Activated T-cell treated with anti-CD3 and anti-CD28 coated beads, Interleukin-2, amount 50 U/mL, for 72 hours (primary cell): ENCODE measurements at regions not wholly inside any gene's neighbourhood (a gene's known extent, or its start where the extent isn't known, plus 50 kb on each side); places are given as distances from the start of the nearest gene placed in this dataset.

Experiments used
- ATAC-seq, 2 donors: fragments of 150-1000 bp; cut with Tn5 transposase; replicated peaks in 1 of 2; 2 replicates each; pipeline ENCODE4 v1.10.0; 2021; ENCODE audit warnings: moderate library complexity in 2 of 2, mild to moderate bottlenecking in 1 of 2
- DNase-seq, 2 donors: peaks; one replicate each; pipeline ENCODE4 v3.0.0; 2021 to 2022; ENCODE audit warnings: mixed read lengths in 1 of 2
- H3K27ac Mint-ChIP-seq: one replicate; pipeline ENCODE4 v1.8.0; 2022; ENCODE audit warnings: mild to moderate bottlenecking, moderate library complexity, mixed read lengths
- H3K27me3 Mint-ChIP-seq: one replicate; pipeline ENCODE4 v1.8.0; 2022; ENCODE audit warnings: low read depth, mixed read lengths
- H3K36me3 Mint-ChIP-seq, 2 donors: one replicate each; pipeline ENCODE4 v1.8.0; 2022; ENCODE audit warnings: mixed read lengths in 2 of 2, mild to moderate bottlenecking in 1 of 2; ENCODE audit not compliant: insufficient read depth in 2 of 2
- H3K4me1 Mint-ChIP-seq: one replicate; pipeline ENCODE4 v1.8.0; 2022; ENCODE audit warnings: low read depth, mixed read lengths
- H3K4me3 Mint-ChIP-seq, 2 donors: one replicate each; pipeline ENCODE4 v1.8.0; 2022; ENCODE audit warnings: mild to moderate bottlenecking in 2 of 2, mixed read lengths in 2 of 2, moderate library complexity in 2 of 2
- H3K9me3 Mint-ChIP-seq, 2 donors: one replicate each; pipeline ENCODE4 v1.8.0; 2022; ENCODE audit warnings: mixed read lengths in 2 of 2

DNA sequence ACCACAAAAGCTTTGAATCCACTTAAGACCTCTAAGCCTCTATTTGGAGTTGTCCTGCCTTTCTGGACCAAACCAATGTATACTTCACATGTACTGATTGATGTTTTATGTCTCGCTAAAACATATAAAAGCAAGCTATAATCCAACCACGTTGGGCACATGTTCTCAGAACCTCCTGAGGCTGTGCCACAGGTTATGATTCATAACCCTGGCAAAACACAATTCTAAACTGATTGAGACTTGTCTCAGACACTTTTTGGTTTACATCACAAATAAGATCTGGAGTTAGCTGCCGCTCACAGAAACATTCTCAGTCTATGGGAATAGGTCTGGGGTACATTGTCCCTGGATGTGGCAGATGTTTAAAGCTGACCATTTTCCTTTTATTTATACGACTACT lies 53.4 kb upstream of the EPHA6 start:
- ATAC-seq: no peak
- DNase-seq: no peak
- no peak overlapping the region for H3K4me3 Mint-ChIP-seq
- H3K36me3 Mint-ChIP-seq: no peaks in the 10 kb centered on the region
- H3K4me1 Mint-ChIP-seq: no peaks in the 10 kb centered on the region
- peaks cover 2 to 8% of the 10 kb centered on the region in 2 donors for H3K9me3 Mint-ChIP-seq
- H3K27me3 Mint-ChIP-seq: no peaks in the 10 kb centered on the region
- no peak overlapping the region for H3K27ac Mint-ChIP-seq
